SH-SY5Y (cell line): ENCODE measurements at regions not wholly inside any gene's neighbourhood (a gene's known extent, or its start where the extent isn't known, plus 50 kb on each side); places are given as distances from the start of the nearest gene placed in this dataset.

ENCODE experiments used
- GATA2 ChIP-seq: IDR thresholded peaks from 2 replicates; pipeline ENCODE4 v1.6.1; 2011; ENCODE audit warnings: mild to moderate bottlenecking, low read depth, low read length
- GATA3 ChIP-seq: IDR thresholded peaks from 2 replicates; pipeline ENCODE4 v1.6.1; 2011; ENCODE audit warnings: low read depth, mild to moderate bottlenecking, low read length, moderate library complexity

DNA sequence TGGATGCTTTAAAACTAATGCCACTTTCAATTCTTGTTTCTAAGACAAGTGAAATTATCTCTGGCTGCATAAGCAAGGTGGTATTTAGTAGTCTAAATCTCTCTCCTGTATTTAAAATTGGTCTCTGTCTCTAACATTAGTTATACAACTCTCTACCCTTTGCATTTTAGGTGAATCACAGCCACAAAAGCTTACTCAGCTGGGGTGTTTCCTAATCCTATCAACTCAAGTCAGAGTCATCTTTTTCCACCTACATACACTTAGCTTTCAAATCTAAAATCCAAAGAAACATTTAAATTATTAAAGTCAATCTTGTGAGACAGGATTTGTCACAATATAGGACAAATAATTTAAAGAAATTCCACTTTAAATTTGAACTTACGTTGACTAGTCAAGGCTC, 255.1 kb upstream of the CXADR start:
- TF ChIP-seq GATA2 (no peak), GATA3 (no peak)
